Effector CD4-positive, alpha-beta T cell (primary cell): ENCODE measurements at regions not wholly inside any gene's neighbourhood (a gene's known extent, or its start where the extent isn't known, plus 50 kb on each side); places are given as distances from the start of the nearest gene placed in this dataset.

Experiments used
- DNase-seq: peaks from one replicate; pipeline ENCODE4 v3.0.0-alpha.2; 2020

- DNase-seq, result no peak
Measured at GRCh38 chr5:174191850-174192655, 146.5 kb downstream of the NSG2 start.

DNA sequence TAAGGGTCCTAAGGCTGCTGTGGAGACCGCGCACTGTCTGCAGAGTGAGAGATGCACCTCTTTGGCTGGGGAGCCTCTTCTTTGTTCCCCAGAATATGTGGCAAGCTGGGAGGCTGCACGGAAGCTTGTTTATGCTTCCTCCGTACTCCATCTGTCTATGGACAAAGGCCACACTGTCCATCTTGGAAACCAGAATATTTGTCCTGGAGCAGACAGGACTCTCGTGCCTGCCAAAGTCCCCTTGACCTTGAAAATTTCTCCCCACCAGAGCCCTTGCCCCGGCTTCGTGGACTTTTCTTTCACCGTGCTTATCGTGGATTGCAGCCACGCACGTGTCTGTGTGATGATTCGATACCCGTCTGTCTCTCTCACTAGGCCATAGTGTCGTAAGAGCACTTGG is 147.4 kb downstream of the NSG2 start:
- no peak for DNase-seq

GRCh38 chr5:174195517-174195916 is 150.0 kb downstream of the NSG2 start:
- no peak for DNase-seq

- DNase-seq, result no peak
Measured at GRCh38 chr5:174197929-174198328, 152.4 kb downstream of the NSG2 start.

DNA sequence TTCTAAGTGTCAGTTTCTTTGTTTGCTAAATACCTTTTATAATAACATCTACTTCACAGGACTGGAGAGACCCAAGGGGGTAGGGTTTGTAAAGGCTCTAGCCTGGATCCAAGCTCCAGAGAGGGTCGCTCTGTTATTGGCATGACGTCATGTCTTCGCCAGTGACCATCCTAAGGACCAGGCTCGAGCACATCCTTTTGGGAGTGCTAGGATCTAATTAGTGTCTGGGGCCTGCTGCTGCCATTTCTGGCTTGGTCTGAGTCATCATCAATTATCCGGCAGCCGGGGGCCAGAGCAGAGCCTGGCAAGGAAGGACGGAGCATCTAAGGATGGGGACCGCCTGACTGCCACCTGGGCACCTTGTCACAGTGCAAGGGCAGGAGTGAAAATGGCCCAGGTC is 153.0 kb downstream of the NSG2 start:
- no peak for DNase-seq

DNA sequence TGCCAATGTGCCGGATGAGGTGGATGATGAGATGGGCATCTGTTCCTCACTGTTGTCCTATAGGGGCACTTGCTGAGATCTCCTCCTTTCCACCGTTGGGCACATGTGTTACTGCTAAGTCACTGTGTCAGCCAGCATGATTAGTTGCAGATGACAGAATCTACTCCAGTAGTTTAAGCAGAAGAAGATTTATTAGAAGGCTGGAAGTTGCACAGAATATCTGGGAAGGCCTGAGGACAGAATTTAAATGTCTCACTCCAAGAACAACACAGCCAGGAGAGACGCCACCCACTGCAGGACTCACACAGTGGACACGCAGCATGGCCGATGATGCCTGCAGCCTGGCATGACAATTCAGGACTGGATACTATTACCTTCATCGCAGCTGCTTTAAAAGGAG is 157.5 kb downstream of the NSG2 start:
- DNase-seq, result no peak

DNA sequence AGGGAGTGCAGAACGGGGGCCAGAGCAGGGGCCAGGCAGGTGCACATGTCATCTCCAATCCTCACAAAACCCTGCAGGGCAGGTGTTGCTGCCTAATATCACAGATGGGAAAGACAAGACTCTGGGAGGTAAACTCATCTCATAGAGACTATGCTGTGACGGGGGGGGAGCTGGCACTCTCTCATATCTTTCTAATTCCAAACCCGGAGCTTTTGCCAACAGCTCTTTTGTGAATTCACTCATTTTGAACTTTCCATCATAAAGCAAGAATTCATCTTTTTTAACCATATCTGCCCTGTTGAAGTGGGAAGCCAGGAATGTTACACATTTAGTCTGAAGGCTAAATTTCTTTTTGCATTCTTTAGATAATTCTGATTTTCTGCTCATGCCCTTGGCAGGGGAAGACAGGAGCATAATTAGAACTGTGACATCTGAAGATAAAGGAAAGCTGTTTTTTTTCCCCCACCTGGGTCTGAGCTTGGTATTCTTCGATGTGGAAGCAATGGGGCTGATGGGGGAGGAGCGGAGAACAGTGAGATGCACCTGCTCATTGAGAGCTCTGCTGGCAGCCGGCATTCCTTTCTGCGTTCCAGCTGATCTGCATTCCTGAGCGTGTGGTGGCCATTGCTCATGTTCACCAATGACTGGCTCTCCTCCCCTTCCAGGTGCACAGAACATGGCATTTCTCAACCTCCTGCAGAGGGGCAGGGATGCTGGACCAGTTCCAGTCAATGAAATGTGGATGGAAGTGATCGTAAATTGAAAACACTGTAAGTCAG is 159.2 kb downstream of the NSG2 start:
- no peak for DNase-seq

GRCh38 chr5:174205939-174206338 is 160.4 kb downstream of the NSG2 start:
- DNase-seq, result no peak

GRCh38 chr5:174210596-174211276 is 165.2 kb downstream of the NSG2 start:
- DNase-seq, result no peak

- no peak for DNase-seq
Measured at GRCh38 chr5:174211277-174211626, 165.7 kb downstream of the NSG2 start.

GRCh38 chr5:174217527-174217926 is 172.0 kb downstream of the NSG2 start:
- DNase-seq, result no peak

DNA sequence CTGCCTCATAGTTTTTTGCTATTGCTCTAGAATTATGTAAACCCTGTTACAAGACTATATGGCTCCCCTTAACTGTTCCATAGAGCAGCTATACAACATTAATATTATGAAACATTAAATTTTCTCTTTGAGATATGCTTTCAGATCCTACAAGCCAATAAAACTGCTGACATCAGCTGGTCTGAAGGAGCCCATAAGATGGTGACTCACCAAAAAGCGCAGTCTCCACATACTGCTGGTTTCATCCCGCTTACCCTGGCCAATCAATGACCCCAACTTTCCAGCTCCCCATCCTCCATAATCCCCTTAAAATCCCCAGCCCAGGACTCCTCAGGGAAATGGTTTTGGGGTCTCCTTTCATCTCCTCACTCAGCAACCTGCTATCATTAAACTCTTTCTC is 172.7 kb downstream of the NSG2 start:
- no peak for DNase-seq

DNA sequence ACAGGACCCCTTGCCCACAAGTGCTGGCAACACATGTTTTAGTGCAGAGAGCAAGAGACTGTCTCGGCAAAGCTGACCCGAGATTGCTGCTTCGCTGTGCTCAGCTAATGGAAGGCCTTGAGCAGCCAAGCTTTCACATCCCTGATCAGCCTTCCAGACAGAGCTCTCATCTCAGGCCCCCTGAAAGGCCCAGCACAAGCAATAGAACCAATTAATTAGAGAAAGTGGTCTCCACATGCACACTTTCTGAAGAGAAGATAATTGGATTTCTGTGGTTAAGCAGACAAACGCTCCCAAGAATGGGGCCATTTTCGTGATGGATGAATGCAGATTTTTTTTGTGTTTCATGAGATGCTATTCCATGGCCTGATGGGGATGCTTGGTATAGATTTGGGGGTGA is 174.9 kb downstream of the NSG2 start:
- DNase-seq, result no peak

DNA sequence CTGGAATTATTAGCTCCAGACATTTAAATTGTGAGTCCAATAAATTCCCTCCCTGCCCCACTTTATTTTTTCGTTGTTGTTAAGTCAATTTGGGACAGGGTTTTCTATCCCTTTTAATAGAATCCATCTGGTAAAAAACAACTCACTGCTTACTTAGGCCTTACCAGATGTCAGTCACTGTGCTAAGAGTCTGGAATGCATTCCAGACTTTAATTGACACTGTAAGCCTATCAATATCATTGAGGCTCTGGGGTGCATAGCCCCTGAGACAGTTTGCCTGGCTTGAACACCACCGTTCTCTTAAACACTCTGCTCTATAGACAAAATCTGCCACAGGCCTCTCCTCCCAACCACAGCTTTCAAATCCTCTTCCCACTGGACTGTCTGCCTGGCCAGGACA is 175.9 kb downstream of the NSG2 start:
- DNase-seq, result no peak

GRCh38 chr5:174221946-174222345 is 176.4 kb downstream of the NSG2 start:
- DNase-seq, result no peak

DNA sequence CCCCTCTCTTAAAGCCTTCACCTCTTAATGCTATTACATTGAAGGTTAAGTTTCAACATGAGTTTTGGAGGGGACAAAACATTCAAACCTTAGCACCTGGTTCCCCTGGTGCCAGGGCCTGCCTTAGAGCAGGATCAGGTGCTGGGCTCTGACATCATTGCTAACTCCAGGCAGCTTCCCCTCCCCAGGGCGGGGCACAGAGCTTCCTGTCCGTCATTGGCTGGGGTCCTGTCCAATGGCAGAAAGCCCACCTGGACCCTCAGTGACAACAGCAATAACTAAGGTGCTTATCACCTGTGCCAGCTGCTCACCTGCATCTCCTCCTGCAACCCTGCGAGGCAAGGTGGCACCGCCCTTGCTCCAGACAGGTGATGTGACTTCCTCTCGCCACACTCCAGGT is 177.4 kb downstream of the NSG2 start:
- DNase-seq, result no peak

GRCh38 chr5:174223355-174223754 is 177.8 kb downstream of the NSG2 start:
- no peak for DNase-seq

DNA sequence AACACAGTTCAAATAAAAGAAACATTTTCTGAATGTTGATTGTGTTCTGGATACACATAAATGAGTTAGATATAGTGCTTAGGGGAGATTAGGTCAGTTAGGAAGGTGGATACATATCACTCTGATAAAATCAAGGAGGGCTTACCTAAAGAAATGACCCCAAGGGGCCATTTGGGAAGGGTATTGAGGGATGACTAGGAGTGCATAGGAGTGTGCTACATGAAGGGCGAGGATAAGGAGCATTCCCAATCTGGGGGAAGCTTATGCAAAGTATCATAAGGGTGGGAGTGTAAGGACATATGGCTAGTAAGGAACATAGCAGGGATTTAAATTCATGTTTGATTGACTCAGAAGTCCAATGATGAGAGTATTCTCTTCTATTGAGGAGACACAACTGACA is 183.6 kb downstream of the NSG2 start:
- no peak for DNase-seq

DNA sequence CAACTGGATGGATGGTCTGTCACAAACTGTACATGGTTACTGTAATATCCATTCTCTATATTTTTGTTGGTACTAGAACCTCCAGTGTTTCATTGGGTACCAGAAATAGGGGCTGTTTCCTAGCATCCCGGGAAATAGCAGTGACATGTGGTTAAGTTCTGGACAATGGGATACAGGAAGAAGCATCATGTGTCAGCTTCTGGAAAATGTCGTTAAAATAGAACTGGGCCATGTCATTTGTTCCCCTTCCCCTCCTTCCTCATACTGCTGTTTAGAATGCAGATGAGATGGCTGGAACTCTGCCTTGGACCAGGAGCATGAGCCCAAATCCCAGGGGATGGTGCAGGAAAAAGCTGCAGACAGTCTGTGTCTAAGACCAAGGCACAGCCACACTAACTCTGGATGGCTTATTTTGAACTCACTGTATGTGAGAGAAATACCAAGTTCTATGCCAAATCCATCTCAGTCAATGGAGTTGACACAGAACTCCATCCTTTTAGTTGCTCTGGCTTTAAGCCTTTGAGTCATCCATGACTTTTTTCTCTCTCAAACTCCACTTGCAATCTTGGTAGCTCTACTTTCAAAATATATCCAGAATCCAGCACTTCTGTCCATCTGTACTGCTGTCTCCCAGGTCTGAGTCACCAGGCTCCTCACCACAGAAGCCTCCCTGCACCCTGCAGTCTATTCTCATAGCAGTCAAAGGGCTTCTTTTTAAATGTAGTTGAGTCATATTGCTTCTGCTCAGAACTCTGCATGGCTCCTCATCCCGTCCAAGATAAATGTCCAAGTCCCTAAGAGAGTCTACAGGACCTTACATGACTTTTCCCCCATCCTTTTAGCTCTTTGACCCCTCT is 184.2 kb downstream of the NSG2 start:
- no peak for DNase-seq

DNA sequence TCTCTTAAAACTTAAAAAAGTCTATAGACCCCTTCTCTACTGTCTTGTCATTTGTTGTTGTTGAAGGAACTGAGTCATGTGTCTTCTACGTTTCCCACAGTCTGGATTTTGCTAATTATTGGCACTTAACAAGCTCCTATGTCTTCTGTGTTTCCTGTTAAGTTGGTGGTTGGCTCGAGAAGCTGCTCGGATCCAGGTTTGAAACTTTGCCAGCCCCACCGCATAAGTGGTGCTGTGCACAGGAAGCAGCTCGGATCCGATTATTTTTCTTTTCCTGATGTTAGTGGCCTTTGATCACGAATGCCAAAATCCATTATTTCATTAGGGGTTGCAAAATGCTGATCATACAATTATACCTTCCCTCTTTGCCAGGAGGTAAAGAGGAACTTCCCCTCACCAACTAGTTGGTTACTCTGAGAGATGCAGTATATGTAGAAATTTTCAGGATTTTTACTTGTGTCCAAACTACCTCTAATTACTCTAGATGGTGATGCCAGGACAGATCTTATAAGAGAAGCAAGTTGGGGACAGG is 186.5 kb downstream of the NSG2 start:
- no peak for DNase-seq

- no peak for DNase-seq
Measured at GRCh38 chr5:174234388-174234787, 188.9 kb downstream of the NSG2 start.

- no peak for DNase-seq
Measured at GRCh38 chr5:174235221-174236011, 189.9 kb downstream of the NSG2 start.
